A673 (cell line): ENCODE measurements at regions not wholly inside any gene's neighbourhood (a gene's known extent, or its start where the extent isn't known, plus 50 kb on each side); places are given as distances from the start of the nearest gene placed in this dataset.

ENCODE experiments used
- BruUV-seq: library from RNA; stranded (reverse); fragments of 400-500 nt; replicated peaks from 2 replicates; lab custom pipeline; 2021; lab: Mats Ljungman, UMichigan
- CTCF ChIA-PET: fragments of 300-600 bp; sonication (Branson Sonifier 250); formaldehyde crosslinking; loops from one replicate; lab custom pipeline; 2022; ENCODE audit warnings: antibody characterized with exemption; lab: Charles Lee
- POLR2A ChIA-PET: fragments of 300-600 bp; sonication (Branson Sonifier 250); formaldehyde crosslinking; loops from one replicate; lab custom pipeline; 2022; ENCODE audit warnings: antibody characterized with exemption; ENCODE audit not compliant: low non-redundant PET; lab: Charles Lee
- DNase-seq: peaks from one replicate; pipeline ENCODE4 v3.0.0-alpha.2; 2015; ENCODE audit warnings: low spot score
- H3K27ac ChIP-seq: fragments of 200-600 bp; sonication (generic); 2 replicates; pipeline ENCODE4 v1.5.1; 2016; ENCODE audit warnings: mixed run types, low read depth, mild to moderate bottlenecking, mixed read lengths, antibody characterized with exemption, low read length; ENCODE audit not compliant: poor library complexity, severe bottlenecking
- H3K27me3 ChIP-seq: fragments of 200-600 bp; sonication (generic); replicated peaks from 2 replicates; pipeline ENCODE4 v1.6.1; 2017; ENCODE audit warnings: mixed run types, low read depth, mild to moderate bottlenecking, mixed read lengths, antibody characterized with exemption, low read length; ENCODE audit not compliant: insufficient read depth, poor library complexity
- H3K36me3 ChIP-seq: fragments of 200-600 bp; sonication (generic); 2 replicates; pipeline ENCODE4 v1.6.1; 2016; ENCODE audit warnings: mixed run types, mild to moderate bottlenecking, mixed read lengths, antibody characterized with exemption, low read length; ENCODE audit not compliant: insufficient read depth, poor library complexity, severe bottlenecking
- H3K4me1 ChIP-seq: fragments of 200-600 bp; sonication (generic); 2 replicates; pipeline ENCODE4 v1.6.1; 2017; ENCODE audit warnings: mixed run types, mild to moderate bottlenecking, mixed read lengths, antibody characterized with exemption, low read length; ENCODE audit not compliant: insufficient read depth, poor library complexity, severe bottlenecking
- H3K4me3 ChIP-seq: fragments of 200-600 bp; sonication (generic); 2 replicates; pipeline ENCODE4 v1.5.1; 2016; ENCODE audit warnings: low read depth, mixed run types, mild to moderate bottlenecking, mixed read lengths, low read length; ENCODE audit not compliant: poor library complexity, severe bottlenecking
- H3K9me3 ChIP-seq: fragments of 200-600 bp; sonication (generic); 2 replicates; pipeline ENCODE4 v1.6.1; 2016; ENCODE audit warnings: mixed run types, low read depth, mild to moderate bottlenecking, mixed read lengths, antibody characterized with exemption, low read length; ENCODE audit not compliant: poor library complexity, severe bottlenecking
- EZH2 ChIP-seq: fragments of 200-600 bp; sonication (generic); IDR thresholded peaks from 2 replicates; pipeline ENCODE4 v1.6.1; 2017; ENCODE audit warnings: borderline replicate concordance, low read depth, mild to moderate bottlenecking, mixed read lengths, antibody characterized with exemption, low read length; ENCODE audit not compliant: poor library complexity, severe bottlenecking
- intact Hi-C: fragments of 100-400 bp; cut with micrococcal nuclease; formaldehyde crosslinking; loops from one replicate; pipeline ENCODE4 v1.10.0; 2022; ENCODE audit not compliant: unreplicated experiment
- TF ChIP-seq, protein P1 (sequence below): fragments of 300-800, 200-600 bp; sonication (generic); conservative IDR thresholded peaks from 2 replicates; pipeline ENCODE4 v1.5.1; 2017; ENCODE audit warnings: low read depth, mild to moderate bottlenecking, antibody characterized with exemption, low read length, moderate library complexity, mixed read lengths

DNA sequence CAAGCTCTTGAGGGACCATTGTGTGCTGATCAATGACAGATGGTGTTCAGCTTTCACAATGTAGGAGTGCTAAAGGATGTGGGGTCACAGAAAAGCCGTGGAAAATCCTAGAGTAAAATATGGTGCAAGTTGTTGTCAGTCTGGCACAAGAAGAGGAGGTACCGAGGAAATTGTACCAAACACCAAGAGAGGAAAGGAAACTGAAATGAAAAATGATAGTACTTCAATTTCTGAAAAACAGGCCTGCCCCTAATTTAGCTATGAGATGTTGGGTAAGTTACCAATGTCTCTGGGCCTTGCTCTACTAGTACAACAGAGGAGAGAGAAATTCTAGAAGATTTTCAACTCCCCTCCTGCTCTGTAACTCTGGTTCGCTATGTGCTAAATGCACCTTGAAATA lies 78.8 kb upstream of the PELI1 start:
- intact Hi-C loops, result no loop called here
- H3K4me1 ChIP-seq, result peaks cover 9% of the 10 kb centered on the region
- no peak overlapping the region for H3K4me3 ChIP-seq
- CTCF ChIA-PET, result no interaction called here
- DNase-seq, result no peak
- H3K27ac ChIP-seq, result no peak overlapping the region
- POLR2A ChIA-PET, result no interaction called here
- no TSS peak for BruUV-seq
- no peaks in the 10 kb centered on the region for H3K36me3 ChIP-seq
- H3K27me3 ChIP-seq, result no peaks in the 10 kb centered on the region
- no peak for TF ChIP-seq EZH2
- TF ChIP-seq, protein P1, sequence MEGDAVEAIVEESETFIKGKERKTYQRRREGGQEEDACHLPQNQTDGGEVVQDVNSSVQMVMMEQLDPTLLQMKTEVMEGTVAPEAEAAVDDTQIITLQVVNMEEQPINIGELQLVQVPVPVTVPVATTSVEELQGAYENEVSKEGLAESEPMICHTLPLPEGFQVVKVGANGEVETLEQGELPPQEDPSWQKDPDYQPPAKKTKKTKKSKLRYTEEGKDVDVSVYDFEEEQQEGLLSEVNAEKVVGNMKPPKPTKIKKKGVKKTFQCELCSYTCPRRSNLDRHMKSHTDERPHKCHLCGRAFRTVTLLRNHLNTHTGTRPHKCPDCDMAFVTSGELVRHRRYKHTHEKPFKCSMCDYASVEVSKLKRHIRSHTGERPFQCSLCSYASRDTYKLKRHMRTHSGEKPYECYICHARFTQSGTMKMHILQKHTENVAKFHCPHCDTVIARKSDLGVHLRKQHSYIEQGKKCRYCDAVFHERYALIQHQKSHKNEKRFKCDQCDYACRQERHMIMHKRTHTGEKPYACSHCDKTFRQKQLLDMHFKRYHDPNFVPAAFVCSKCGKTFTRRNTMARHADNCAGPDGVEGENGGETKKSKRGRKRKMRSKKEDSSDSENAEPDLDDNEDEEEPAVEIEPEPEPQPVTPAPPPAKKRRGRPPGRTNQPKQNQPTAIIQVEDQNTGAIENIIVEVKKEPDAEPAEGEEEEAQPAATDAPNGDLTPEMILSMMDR, result no peak
- H3K9me3 ChIP-seq, result no peaks in the 10 kb centered on the region

DNA sequence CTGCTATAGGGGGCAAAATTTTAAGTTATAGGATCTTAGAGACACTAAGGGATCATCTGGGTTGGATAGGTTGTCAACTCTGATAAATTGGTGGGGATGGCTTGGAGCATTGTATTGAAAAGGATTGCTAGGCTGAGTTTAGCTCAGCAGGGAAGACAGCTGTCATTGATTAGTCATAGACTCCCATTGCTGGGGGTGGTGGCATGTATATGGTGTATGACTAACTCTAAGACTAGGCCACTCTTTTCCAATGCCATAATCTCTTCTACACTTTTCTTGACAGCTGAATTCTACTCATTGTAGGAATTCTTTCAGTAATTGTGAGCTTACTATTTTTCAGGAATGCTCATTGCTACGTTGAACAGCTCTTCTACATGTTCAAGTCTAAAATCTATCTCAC lies 81.3 kb upstream of the PELI1 start:
- Histone ChIP-seq H3K36me3 (no peaks in the 10 kb centered on the region), H3K4me1 (peaks cover 9% of the 10 kb centered on the region), H3K27ac (no peak overlapping the region), H3K27me3 (no peaks in the 10 kb centered on the region), H3K9me3 (no peaks in the 10 kb centered on the region), H3K4me3 (no peak overlapping the region)
- ChIA-PET POLR2A (no interaction called here), CTCF (no interaction called here)
- intact Hi-C loops, result no loop called here
- TF ChIP-seq, protein P1, result no peak
- TF ChIP-seq EZH2, result no peak
- no TSS peak for BruUV-seq
- DNase-seq, result peak; percentile 68

DNA sequence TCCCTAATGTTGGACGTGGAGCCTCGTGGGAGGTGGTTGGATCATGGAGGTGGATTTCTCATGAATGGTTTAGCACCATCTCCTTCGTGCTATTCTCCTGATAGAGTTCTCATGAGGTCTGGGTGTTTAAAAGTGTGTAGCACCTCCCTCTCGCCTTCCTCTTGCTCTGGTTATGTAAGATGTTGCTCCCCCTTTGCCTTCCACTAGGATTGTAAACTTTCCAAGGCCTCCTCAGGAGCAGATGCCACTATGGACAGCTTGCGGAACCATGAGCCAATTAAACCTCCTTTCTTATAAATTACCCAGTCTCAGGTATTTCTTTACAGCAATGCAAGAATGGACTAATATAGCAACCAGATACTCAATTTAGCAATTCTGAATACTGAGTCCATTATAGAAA lies 82.4 kb upstream of the PELI1 start:
- DNase-seq, result no peak
- H3K4me3 ChIP-seq, result no peak overlapping the region
- no peak for TF ChIP-seq EZH2
- TF ChIP-seq, protein P1, result no peak
- no peak overlapping the region for H3K27ac ChIP-seq
- CTCF ChIA-PET, result interaction anchor here (0.5 kb wide), 1 partner anchor 638 kb away, joined by 5 read pairs; no protein-coding TSS in a partner anchor
- H3K27me3 ChIP-seq, result no peaks in the 10 kb centered on the region
- intact Hi-C loops, result no loop called here
- H3K4me1 ChIP-seq, result peaks cover 9% of the 10 kb centered on the region
- H3K36me3 ChIP-seq, result no peaks in the 10 kb centered on the region
- BruUV-seq, result no TSS peak
- POLR2A ChIA-PET, result no interaction called here
- no peaks in the 10 kb centered on the region for H3K9me3 ChIP-seq
